ENCODE measurements at regions not wholly inside any gene's neighbourhood (a gene's known extent, or its start where the extent isn't known, plus 50 kb on each side); places are given as distances from the start of the nearest gene placed in this dataset.

DNA sequence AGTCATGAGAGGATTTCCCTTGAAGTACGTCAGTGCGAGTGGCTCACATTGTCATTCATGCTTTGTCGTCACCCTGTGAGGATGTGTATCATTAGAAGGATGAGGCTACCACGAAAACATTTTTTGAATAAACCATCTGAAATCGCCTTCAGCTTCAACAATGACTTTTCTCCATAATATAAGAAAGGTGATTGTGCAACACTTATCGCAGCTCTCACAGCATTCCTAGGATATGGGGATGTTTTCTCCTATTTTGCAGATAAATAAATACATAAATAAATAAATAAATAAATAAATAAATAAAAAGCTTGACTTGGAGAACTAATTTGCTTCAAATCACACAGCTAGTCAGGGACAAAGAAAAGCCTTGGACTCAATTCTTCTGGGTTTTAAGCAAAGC, 326.5 kb downstream of the FOXA2 start:
- Histone ChIP-seq H3K27ac (no peak overlapping the region), H3K4me3 (no peak overlapping the region)
- no peak for DNase-seq (ENCODE audit: low spot score)
- TF ChIP-seq, protein P1, sequence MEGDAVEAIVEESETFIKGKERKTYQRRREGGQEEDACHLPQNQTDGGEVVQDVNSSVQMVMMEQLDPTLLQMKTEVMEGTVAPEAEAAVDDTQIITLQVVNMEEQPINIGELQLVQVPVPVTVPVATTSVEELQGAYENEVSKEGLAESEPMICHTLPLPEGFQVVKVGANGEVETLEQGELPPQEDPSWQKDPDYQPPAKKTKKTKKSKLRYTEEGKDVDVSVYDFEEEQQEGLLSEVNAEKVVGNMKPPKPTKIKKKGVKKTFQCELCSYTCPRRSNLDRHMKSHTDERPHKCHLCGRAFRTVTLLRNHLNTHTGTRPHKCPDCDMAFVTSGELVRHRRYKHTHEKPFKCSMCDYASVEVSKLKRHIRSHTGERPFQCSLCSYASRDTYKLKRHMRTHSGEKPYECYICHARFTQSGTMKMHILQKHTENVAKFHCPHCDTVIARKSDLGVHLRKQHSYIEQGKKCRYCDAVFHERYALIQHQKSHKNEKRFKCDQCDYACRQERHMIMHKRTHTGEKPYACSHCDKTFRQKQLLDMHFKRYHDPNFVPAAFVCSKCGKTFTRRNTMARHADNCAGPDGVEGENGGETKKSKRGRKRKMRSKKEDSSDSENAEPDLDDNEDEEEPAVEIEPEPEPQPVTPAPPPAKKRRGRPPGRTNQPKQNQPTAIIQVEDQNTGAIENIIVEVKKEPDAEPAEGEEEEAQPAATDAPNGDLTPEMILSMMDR (IDR thresholded peaks at IDR 0.05): no peak

DNA sequence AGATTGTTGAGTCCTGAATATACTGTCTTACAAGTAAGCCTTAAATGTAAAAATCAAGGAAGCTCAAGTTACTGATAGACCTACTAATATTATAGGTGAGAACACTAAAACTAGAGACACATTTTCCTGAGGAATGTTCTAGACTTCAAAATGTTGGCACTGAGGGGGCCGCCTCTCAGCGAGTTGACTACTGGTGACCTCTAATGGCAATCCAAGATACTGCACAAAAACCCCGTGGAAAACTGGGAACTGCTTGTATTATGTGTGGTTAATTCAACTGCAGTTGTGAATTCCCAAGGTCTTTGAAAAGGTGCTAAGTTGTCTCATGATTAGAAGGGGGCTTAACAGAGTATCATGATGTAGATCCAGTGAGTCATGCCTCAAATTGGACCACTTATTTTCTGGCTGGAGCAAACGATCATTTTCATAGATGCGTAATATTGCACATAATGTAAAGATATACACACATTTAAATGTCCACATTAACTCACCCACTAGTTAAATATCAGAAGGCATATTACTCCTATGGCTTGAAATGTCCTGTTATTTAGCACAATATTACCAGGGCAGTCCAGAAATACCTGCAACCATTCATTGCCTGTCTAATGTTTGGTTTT, 336.2 kb downstream of the FOXA2 start:
- Histone ChIP-seq H3K4me3 (no peak overlapping the region), H3K27ac (no peak overlapping the region)
- no peak for DNase-seq (ENCODE audit: low spot score)
- TF ChIP-seq, protein P1 (IDR thresholded peaks at IDR 0.05): no peak

DNA sequence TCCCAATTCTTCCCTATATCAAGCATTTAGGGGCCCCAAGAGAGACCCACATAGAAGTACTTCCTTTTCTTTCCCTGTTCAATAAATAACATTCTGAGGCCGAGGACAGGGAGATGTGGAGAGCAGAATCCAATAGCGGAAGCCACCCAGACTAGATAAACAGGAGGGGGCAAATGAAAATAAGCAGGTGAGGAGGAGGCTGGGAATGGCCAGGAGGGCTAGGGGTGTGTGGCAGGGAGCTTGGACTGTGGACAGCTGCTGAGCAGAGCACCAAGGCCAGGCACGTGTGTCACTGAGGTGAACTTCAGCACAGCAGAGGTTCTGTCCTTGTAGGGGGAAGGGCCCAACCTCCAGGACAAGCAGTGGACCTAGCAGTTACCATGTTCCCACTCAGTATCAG, 339.2 kb downstream of the FOXA2 start:
- DNase-seq (ENCODE audit: low spot score): no peak
- no peak overlapping the region for H3K27ac ChIP-seq

DNA sequence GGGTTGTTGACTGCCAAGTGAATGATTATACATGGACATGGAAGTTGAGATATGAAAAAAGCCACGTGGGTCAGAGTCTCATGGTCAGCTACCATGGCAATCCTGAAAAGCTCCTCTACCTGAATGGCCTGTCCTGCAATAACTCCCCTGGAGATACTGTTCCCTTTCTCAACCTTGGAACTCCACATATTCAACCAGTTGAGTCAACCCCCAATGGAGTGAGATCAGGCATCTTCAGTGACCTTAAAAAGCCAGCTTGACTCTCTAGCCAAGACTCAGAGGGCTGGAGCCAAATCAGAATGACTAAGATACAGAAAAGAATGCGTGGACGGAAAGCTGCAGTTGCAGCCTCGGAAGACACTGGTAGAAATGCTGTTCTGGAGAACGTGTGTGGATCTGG, 341.3 kb downstream of the FOXA2 start:
- TF ChIP-seq, protein P1 (IDR thresholded peaks at IDR 0.05): no peak
- H3K27ac ChIP-seq: no peak overlapping the region
- no peak overlapping the region for H3K4me3 ChIP-seq
- DNase-seq (ENCODE audit: low spot score): no peak

More for the DNA sequence above, 339.2 kb downstream of the FOXA2 start:
- TF ChIP-seq, protein P1 (IDR thresholded peaks at IDR 0.05): no peak
- H3K4me3 ChIP-seq: no peak overlapping the region

DNA sequence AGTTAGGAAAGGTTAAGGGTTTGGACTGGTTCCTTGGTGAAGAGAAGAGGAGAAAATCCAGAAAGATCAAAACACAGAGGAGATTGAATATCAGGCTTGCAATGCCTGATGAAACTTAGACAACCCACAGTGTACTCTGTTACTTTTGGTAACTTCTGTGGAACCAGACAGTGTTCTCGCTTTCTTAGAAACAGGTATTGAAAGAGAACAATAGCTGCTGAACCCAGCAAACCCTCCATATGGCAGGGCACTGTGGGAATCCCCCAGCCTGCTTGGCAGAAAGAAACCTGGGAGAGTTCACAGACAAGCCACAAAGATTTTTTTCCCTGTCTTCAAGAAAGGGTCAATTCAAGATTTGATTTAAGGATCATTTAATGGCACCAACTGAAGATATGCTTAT, 342.8 kb downstream of the FOXA2 start:
- Histone ChIP-seq H3K27ac (no peak overlapping the region), H3K4me3 (no peak overlapping the region)
- no peak for DNase-seq (ENCODE audit: low spot score)
- TF ChIP-seq, protein P1 (IDR thresholded peaks at IDR 0.05): no peak

DNA sequence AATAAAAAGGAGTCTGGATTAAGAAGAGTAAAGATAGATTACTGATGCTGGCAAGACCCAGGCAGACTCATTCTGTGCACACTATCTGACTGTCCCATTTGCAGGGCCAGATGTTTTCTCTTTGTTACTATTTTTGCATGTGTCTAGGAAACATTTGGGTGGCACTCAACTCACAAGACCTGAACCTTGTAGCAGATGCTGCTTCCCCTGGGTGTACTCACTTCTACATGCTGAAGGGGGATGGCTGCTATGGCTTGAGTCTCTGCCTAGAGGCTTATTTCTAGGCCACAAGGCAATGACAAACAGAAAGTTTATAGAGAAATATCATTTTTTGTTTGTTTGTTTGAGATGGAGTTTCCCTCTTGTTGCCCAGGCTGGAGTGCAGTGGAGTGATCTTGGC, 351.4 kb downstream of the FOXA2 start:
- H3K27ac ChIP-seq: no peak overlapping the region
- DNase-seq (ENCODE audit: low spot score): no peak
- TF ChIP-seq, protein P1 (IDR thresholded peaks at IDR 0.05): no peak
- no peak overlapping the region for H3K4me3 ChIP-seq

DNA sequence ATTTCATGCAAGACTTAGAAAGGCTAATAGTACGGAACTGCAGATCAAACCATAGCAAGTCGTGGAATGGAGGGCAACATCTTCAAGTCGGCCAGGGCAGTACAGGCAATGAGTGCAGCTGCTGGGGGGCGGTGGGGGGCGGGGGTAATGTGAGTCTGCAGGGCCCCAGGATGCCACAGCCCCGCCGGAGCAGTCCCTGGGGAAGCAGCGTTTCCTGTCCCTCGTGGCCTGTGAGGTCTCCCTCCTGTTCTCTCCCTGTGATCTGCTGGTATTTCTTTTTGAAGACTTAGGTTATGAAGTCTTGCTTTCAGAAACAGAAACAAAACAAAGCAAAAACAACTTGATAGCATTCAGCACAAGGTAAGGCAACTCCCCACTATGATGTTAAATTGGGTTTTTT, 351.9 kb downstream of the FOXA2 start:
- Histone ChIP-seq H3K4me3 (no peak overlapping the region), H3K27ac (no peak overlapping the region)
- no peak for DNase-seq (ENCODE audit: low spot score)
- TF ChIP-seq, protein P1 (IDR thresholded peaks at IDR 0.05): no peak

All from coronary artery (tissue), 2 donors.